ENCODE measurements at regions not wholly inside any gene's neighbourhood (a gene's known extent, or its start where the extent isn't known, plus 50 kb on each side); places are given as distances from the start of the nearest gene placed in this dataset.

- no peak for TF ChIP-seq CTCF (conservative IDR thresholded peaks at IDR 0.05; ENCODE audit: low read depth, low read length)
- no peak for TF ChIP-seq EZH2 (IDR thresholded peaks at IDR 0.05; ENCODE audit: borderline replicate concordance, low read depth, low read length, poor library complexity, severe bottlenecking)
These were observed 90.7 kb upstream of the MOCS2 start for GRCh38 chr5:53200306-53200705.
